HS-27A (cell line): ENCODE measurements at regions not wholly inside any gene's neighbourhood (a gene's known extent, or its start where the extent isn't known, plus 50 kb on each side); places are given as distances from the start of the nearest gene placed in this dataset.
"Not testable (repeated sequence)": the region's sequence is repeated elsewhere in the genome, so short reads cannot be mapped to it uniquely, and the experiment has no call there.

Source experiments
- DNase-seq: peaks from one replicate; pipeline ENCODE4 v3.0.0-alpha.2; 2012; ENCODE audit warnings: low read depth, missing footprints

DNA sequence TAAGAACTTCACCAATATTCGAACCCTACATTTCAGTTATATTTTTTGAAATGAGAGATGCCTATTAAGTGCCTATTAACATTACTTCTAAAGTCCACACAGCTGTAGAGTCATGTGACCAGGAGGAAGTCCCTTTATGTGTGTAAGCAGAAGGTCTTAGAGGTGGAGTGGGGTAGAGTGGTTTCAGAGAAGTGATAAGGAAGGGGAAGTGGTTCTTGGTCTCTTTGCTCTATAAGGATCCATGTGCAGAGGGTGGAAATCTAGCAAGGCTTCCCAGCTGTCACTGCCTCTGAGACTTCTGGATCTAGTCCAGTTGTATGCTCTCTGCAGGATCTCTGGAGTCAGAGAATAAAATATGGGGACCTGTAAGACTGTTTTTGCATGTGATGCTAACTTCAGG is 673.9 kb downstream of the FLRT2 start:
- no peak for DNase-seq

DNA sequence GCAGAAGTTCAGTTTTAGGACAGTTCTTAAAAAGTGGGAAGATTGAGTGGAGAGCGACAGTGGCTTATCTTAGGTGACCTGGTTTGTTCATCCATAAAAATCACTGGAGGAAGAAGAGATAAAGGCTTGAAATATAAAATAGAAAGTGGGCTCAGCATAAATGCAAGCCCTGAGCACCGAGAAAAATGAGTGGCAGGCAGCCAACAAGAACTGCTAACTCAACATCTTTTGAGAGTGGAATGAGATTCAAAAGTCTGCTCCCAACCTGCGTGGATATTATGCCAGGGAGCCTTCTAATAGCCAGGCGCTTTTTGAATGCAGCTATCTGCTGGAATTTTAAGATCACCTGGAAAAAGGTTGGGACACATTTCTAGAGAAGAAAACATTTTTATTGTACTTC is 666.5 kb downstream of the FLRT2 start:
- DNase-seq: no peak

DNA sequence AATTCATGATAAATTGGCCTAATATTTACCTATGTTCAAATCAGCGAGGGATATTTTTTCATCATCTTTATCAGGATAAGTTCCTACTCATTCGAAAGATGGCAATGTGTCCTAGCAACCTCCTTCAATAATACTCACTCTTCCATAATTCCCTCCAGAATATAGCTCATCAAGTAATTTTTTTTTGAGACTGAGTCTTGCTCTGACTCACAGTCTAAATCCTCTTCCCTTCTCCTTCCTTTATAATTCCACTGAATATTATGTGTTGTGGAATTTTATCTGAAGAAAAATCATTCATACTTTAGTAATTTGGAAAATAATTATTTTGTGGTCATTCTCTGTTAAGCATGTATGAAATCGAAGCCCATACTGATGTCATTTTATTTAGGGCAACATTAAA is 663.8 kb downstream of the FLRT2 start:
- no peak for DNase-seq

DNA sequence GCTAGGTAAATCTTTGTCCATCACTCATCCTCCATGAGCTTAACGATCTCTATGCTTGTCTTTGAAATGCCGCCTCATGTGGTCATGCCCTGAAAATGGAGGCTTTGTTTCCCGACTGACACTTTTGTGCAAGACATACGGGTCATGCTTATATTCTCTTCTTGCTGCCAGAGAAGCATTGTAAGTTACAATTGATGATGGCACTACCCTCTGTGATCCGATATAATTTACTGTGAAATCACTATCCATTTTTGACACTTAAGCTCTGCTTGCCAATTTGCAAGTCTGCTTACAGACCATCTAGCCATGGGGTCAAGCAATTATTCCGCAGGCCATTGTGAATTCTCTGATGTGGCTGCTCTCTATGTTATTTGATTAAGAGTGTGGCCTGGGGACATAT is 650.0 kb downstream of the FLRT2 start:
- DNase-seq: no peak

DNA sequence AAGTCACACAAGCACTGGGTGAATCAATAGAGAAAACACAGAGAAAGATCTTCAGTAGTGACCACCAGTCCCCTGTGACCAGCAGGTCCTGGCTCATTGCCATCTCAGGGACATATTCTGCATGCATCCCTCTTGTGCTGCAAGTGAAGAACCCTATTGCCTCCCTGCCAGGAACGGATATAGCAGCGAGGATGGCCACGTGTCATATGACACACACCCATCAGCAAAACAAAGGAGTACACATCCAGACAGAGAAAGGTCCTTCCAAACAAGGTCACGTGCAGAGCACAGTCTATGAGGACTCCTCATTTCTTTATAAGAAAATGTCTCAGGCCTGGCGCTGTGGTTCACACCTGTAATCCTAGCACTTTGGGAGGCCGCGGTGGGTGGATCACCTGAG is 638.4 kb downstream of the FLRT2 start:
- DNase-seq: no peak

DNA sequence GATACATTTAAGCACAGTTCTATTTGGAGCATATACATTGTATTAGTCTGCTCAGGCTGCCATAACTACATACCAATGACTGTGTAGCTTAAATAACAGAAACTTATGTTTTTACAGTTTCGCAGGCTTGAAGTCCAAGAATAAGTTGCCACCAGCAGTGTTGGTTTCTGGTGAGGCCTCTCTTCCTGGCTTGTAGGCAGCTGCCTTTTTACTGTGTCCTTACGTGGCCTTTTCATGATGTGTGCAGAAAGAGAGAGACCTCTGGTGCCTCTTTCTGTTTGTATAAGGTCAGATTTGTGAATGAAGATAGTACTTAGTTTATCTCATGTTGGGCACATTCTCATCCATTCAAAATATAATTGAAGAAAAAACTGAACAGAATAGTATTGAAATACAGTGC is 636.6 kb downstream of the FLRT2 start:
- DNase-seq: no peak

DNA sequence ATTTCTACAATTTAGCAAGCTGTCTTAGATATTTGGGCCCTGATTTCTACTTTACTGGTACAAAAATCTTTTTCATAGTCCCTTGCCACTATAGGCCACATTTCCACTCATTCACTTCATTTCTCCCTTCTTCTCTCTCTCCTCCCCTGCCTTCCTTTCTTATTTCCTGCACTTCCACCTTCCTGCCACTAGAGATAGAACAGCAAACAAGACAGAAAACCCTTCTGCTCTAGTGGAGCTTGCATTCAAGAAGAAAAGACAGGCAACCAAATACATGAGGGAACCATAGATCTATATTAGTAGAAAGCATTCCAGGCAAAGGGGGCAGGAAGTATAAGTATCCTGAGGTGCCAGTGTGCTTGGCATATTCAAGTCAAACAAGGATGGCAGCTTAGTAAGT is 623.5 kb downstream of the FLRT2 start:
- DNase-seq: no peak

DNA sequence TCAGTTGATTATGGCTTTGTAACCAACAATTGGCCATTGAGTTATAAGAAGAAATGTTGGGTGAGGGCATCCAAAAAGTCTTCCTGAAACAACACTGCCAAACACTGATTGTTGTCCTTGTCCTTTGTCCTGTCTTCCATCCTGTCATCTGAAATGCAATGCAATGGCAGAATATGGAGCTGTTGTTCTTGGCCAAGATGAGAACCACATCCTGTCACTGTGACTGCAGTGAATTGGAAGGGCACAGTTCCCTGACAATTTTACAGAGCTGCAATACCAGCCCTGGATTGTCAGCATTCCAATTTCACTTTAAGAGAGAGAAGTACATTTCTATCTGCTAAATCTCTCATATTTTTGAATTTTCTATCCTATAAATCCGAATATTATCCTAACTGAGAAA is 613.3 kb downstream of the FLRT2 start:
- DNase-seq: no peak

DNA sequence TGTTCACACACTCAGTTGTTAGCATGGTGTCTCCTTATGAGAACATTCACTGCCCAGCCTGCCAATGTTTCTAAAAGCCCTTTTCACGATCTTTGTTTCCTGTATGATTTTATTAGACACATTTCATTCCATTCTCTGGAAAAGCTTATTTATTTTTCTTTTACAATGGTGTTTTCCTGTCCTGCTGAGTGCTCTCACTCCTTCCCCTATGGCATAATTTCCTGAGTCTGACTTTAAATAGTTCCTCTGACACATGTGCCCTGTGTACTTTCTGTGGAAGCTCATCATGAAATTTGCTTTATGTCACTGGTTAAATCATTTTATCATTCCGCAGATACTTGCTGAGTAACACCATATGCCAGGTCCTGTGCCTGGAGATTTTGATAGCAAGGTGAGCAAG is 612.0 kb downstream of the FLRT2 start:
- no peak for DNase-seq

DNA sequence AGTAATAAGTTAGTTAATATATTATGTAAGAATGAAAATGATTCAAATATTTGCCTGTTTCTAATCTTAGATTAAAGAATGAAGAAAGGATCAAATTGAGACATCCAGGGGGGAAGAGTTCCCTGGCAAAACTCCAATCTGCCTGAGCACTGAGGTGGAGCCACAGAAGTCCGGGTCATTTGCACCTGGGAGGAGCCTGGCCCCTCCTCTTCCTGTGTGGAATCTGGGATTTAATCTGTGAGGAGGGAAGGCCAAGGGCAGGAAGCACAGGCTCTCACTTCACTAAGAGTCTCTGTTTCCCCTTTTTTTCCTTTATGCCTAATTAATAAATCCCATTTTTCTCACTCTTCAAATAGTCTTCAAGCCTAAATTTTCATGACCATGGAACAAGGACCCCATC is 599.5 kb downstream of the FLRT2 start:
- no peak for DNase-seq

DNA sequence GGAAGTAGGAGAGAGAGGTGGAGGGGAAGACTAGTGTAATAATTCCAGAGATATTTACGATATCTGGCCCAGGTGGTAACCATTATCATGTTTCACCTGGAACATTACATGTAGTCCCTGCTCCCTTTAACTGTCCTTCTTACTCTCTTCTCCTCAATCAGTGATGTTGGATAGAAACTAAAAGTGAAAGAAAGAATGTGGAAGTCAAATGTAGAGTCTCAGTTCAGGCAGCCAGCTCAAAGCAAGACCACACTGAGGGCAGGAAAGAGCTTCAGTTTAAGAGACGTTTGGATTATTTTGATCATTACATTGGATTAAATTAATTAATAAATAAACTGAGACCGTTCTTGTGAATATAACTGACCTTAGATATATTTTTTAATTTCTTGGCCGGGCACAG is 594.4 kb downstream of the FLRT2 start:
- no peak for DNase-seq

DNA sequence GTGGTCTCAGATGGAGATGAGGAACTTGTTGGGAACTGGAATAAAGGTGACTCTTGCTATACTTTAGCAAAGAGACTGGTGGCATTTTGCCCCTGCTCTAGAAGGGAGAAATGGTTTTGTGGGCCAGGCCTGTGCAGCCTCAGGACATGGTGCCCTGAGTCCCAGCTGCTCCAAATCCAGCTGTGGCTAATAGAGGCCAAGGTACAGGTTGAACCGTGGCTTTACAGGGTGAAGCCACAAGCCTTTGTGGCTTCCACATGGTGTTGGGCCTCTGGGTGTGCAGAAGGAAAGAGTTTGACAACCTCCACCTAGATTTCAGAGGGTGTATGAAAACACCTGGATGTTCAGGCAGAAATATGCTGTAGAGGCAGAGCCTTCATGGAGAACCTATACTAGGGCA is 586.0 kb downstream of the FLRT2 start:
- no peak for DNase-seq

DNA sequence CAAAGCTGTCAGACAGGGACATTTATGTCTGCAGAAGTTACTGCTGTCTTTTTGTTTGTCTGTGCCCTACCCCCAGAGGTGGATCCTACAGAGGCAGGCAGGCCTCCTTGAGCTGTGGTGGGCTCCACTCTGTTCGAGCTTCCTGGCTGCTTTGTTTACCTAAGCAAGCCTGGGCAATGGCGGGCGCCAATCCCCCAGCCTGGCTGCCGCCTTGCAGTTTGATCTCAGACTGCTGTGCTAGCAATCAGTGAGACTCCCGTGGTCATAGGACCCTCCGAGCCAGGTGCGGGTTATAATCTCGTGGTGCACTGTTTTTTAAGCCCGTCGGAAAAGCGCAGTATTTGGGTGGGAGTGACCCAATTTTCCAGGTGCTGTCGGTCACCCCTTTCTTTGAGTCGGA is 580.9 kb downstream of the FLRT2 start:
- DNase-seq: not testable (repeated sequence)

DNA sequence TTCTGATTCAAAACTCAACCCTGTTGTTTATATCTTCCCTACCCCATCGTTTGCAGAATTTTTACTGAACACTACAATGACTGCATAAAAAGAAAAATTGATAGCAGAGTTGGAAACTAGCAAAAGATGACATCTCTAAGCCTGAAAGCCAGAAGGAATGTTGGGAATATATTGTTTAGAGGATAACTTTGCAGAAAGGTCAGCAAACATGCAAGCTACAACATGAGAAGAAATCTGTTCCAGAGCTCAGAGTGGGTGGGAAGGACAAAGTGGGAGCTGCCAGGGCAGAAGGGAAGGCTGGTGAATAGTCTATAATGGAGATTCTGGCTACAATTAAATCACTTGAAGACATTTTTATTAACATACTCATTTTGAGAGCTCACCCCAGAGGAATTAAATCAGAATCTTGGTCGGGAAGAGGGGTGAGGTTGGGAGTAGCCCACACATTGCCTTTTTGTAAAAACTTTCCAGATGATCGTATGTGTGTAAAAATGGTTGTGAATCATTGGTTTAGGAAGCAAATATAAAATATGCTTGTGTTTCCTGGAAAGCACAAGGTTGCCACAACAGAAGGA is 574.8 kb downstream of the FLRT2 start:
- DNase-seq: no peak

DNA sequence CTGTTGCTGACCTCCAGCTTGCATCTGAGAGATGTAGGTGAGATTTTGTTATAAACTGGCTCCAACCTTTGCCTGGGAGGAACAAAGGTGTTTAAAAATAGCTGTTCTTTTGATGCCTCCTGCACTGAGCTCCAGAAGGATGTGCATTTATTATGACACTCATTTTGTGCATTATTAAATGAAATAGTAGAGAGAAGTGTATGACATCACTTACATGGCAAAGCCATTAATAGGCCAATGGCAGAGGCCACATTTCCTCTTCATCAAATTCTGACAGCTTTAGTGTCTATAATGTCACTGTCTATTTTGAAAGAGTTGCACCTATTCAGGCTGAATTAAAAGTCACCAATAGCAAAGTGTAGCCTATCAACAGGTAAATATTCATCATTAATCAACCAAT is 564.6 kb downstream of the FLRT2 start:
- DNase-seq: no peak

DNA sequence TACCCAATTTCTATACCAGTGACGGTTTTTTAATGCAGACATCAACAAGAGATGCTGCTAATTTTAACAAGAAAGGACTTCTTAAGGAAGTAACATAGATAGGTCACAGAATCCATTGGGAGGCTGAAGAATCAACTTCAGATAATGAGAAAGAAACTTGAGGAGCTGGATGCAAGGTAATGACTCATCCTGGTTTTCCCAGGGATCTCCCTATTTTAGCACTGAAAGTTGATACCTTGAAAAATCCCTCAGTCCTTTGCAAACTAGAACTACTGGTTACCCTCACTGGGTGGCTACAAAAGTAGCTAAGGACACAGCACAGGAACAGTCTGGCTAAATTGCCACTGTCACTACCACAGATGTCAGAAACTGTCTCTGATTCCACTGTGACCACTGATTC is 561.9 kb downstream of the FLRT2 start:
- no peak for DNase-seq

DNA sequence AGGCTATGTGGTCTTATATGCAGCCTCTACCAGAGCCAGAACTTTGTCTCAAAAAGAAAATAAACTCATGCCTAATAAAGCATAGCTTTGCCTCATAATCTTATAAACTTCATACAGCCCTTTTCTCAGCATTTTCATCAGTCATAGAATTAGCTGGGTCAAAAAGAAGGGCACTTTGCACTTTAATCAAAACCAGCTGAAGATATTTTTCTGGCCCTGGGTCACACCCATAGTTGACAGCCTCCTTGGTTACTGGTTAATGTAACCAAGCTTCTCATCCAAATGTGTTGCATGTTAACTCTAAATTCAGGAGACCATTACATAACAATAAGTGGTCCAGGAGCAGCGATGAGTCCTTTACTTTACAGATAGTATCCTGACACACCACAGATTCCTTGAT is 558.2 kb downstream of the FLRT2 start:
- no peak for DNase-seq

DNA sequence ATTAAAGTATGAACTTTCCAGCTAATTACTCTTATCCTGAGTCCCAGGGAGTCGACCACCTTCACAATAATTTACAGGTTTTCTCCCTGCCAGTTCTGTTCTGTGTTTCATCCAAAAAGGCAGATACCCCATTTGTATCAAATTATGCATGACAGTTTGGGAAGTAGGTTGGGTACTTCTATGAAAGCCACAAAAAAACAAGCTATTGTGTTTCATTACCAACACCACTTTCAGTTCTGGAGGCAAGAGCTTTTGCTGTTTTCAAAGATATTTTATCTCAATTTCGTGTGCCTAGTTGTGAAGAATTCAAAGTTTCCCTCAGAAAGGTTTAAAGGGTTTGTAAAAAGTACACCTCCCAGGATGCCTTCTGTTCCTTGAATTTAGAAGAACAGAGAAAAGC is 557.4 kb downstream of the FLRT2 start:
- no peak for DNase-seq

DNA sequence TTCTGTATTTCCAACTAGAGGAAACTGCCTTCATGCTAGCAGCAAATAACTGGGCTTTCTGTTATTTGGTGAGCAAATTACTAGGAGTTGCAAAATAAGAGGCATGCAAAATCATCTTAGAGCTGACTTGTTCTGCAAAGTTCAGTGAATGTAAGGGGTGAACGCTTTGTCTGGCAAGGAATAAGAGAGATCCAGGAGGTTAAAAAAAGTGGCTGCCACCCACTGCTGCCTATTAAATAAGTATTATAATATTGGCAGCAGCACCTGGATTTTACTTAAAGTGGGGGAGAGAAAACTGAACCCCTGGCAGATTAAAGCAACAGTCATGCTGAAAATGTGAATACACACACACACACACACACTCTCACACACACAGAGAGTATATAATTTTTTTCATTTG is 557.0 kb downstream of the FLRT2 start:
- DNase-seq: no peak

DNA sequence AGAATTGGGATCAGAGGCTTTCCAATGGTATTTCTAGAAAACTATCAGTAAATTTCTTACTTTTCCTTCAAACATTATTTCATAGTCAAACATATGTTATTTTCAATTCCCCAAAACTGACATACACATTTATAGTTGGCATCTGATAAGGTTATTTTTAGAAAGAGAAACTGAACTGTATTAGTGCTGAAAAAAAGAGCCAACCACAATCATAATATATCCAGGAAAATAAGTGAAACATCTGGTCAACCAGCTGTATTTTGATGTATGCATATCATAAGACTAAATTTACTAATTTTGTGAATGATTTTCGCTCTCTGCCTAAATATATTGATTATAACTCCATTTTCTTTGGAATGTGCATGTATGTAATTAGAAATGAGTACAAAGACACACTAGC is 554.2 kb downstream of the FLRT2 start:
- DNase-seq: no peak

DNA sequence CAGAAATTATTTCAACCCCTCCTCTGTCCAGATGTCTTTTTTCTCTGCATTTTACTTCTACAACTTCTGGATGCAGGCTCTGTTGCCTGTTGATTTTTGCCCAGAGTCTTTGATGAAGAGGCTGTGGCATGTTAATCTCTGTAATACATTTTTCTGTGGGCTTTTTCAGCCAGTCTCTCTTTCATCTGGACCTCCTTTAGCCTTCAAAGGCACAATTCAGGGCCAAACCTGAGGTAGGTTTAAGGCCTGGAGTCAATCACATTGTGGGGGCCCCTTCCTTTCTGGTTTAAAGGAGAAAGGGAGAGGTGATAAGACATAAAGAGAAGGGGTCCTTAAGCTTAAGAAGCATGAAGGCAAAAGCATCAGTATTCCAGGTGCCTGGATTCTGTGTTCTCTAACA is 553.7 kb downstream of the FLRT2 start:
- DNase-seq: no peak

DNA sequence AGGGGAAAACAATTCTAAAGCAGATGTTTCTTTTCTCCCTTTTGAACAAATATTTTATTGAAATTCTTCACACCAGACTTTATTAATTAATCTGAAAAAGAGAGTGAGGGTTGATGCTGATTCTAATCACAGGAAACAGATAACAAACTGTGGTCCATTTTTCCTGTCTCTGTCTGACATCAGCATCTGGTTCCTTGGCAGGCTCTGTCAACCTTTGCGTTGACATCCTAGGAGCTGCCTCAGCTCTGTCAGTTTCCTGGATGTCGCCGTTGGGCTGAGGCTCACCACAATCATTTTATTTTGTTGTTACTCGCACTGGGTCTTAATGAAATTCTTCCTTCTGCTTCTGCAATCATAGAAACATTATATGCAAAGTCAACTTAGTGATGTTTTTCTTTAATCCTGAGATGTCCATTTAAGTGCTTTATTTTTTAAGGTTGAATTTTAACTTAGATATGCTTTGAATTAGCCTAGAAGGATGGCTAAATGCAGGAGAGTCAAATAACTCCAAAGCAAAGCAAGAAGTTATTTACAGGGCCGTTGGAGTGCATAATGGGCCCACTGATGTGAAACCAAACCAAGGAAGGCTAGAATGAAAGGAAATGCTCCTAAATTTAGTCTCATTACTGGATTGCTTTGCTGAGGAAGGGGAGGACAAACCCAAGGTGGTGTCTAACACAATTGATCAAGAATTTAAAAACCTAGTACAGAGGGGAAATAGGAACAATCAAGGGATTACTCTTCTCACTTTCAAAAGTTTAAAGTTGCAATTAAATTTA is 542.4 kb downstream of the FLRT2 start:
- DNase-seq: no peak

DNA sequence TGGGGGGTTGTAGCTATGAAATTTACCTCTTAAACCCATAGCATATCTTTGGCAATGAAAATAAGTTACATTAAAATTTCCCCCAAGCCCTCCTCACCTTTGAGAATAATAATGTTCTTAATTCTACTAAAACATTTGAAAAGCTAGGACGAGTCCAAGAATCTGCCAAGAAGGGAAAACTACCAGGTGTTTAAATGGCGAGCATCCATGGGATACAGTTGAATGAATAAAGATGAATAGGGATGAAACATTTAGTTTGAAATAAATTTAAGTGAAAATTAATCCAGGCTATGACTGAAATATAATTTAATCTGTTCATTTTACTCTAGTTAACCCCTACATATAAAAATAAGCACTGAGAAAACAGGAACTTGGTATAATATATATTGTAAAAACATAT is 536.7 kb downstream of the FLRT2 start:
- DNase-seq: no peak

DNA sequence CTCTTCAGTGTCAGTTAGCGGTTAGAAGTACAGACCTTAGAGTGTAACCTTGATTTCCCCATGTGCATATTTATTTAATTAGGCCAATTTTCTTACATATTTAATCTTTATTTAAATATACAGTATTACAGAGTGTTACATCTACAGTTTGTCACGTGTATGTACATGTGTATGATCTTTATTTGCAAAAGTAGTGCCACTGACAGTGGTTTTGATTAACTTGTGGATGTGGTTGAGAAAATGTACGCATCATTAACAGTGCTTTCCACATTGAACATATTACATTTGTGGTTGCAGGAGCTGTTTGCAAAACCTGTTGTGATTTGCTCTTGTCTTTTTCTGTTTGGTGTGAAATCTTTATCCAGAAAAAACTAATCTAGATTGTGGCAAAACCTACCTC is 535.5 kb downstream of the FLRT2 start:
- no peak for DNase-seq
